ENCODE measurements at regions not wholly inside any gene's neighbourhood (a gene's known extent, or its start where the extent isn't known, plus 50 kb on each side); places are given as distances from the start of the nearest gene placed in this dataset.
"Not testable (repeated sequence)": the region's sequence is repeated elsewhere in the genome, so short reads cannot be mapped to it uniquely, and the experiment has no call there.

DNA sequence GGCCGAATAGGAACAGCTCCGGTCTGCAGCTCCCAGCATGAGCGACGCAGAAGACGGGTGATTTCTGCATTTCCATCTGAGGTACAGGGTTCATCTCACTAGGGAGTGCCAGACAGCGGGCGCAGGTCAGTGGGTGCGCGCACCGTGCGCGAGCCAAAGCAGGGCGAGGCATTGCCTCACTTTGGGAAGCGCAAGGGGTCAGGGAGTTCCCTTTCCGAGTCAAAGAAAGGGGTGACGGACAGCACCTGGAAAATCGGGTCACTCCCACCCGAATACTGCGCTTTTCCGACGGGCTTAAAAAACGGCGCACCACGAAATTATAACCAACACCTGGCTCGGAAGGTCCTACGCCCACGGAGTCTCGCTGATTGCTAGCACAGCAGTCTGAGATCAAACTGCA lies 386.8 kb upstream of the SPHKAP start:
- DNase-seq (ENCODE audit: low read depth in 4 of 6, low spot score in 6 of 6); H3K27me3 ChIP-seq (ENCODE audit: control insufficient read depth, insufficient read depth, low read length); H3K4me1 ChIP-seq (ENCODE audit: control insufficient read depth, insufficient read depth, low read length); H3K9me3 ChIP-seq (ENCODE audit: control insufficient read depth, insufficient read depth, low read length); H3K4me3 ChIP-seq (ENCODE audit: low read depth, low read length); H3K27ac ChIP-seq (ENCODE audit: low read depth, low read length); H3K36me3 ChIP-seq (ENCODE audit: control insufficient read depth, insufficient read depth, low read length): not testable (repeated sequence)
- WGBS (ENCODE audit: insufficient coverage), result 99% methylated on average over 14 of the region's 28 CpGs

DNA sequence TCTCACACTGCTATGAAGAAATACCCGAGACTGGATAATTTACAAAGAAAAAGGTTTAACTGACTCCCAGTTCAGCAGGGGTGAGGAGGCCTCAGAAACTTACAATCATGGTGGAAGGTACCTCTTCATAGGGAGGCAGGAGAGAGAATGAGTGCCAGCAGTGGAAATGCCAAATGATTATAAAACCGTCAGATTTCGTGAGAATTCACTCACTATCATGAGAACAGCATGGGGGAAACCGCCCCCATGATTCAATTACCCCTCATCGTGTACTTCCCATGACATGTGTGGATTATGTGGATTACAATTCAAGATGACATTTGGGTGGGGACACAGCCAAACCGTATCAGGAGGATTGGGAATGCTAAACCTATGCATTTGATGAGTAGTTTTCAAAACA lies 380.3 kb upstream of the SPHKAP start:
- Histone ChIP-seq H3K36me3 (ENCODE audit: control insufficient read depth, insufficient read depth, low read length) (no peaks in the 10 kb centered on the region), H3K4me3 (ENCODE audit: low read depth, low read length) (no peak overlapping the region), H3K27ac (ENCODE audit: low read depth, low read length) (no peak overlapping the region), H3K4me1 (ENCODE audit: control insufficient read depth, insufficient read depth, low read length) (no peaks in the 10 kb centered on the region), H3K27me3 (ENCODE audit: control insufficient read depth, insufficient read depth, low read length) (no peaks in the 10 kb centered on the region), H3K9me3 (ENCODE audit: control insufficient read depth, insufficient read depth, low read length) (no peaks in the 10 kb centered on the region)
- peak in 1 of 6 donors; percentile 58 for DNase-seq (ENCODE audit: low read depth in 4 of 6, low spot score in 6 of 6)
- WGBS (ENCODE audit: insufficient coverage), result no CpG with 5 or more reads among the region's 6 CpGs

DNA sequence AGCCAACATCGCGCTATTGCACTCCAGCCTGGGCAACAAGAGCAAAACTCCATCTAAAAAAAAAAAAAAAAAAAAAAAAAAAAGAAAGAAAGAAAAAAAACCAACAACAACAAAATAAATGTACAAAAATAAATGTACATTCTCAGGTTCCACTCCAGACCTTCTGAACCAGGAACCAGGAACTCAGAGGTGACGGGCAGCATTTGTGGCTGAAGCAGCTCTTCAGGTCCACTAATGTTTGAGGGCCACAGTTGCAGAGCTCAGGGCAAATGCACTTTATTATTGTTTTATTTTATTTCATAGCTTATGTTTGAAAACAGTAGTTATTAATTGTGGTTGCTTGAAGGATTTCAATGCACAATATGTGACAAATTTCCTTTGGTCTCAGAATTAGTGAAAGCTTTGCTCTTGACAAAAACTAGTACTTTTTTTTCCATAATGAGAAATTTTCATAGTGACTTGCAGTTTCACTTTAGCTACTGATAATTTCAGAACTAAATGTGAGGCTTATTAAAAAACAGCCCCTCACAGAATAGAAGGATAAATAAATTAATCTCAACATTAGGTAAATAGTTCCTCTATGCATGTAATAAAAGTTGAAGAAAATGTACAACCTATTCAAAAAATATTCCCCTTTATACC lies 378.4 kb upstream of the SPHKAP start:
- Histone ChIP-seq H3K36me3 (ENCODE audit: control insufficient read depth, insufficient read depth, low read length) (no peaks in the 10 kb centered on the region), H3K27ac (ENCODE audit: low read depth, low read length) (no peak overlapping the region), H3K9me3 (ENCODE audit: control insufficient read depth, insufficient read depth, low read length) (no peaks in the 10 kb centered on the region), H3K4me1 (ENCODE audit: control insufficient read depth, insufficient read depth, low read length) (no peaks in the 10 kb centered on the region), H3K27me3 (ENCODE audit: control insufficient read depth, insufficient read depth, low read length) (no peaks in the 10 kb centered on the region), H3K4me3 (ENCODE audit: low read depth, low read length) (no peak overlapping the region)
- WGBS (ENCODE audit: insufficient coverage), result no CpG with 5 or more reads among the region's 3 CpGs
- no peak for DNase-seq (ENCODE audit: low read depth in 4 of 6, low spot score in 6 of 6)

DNA sequence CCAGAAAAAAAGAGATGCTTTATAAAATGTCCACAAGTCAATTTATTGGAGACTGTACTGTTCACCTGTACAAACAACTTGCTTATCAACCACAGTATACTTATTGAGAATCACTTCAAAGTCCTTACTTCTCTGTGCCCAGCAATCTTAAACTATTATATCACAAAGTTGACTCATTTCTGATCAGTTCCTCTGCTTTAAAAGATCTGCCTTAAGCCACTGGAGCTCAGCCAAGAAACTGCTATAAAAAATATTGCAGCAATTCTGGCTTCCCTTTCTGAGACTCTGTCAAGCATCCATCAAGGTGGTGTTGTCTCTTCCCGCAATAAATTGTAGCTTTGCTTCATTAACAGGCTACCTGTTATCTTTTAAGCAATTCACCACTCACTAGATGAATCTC lies 375.2 kb upstream of the SPHKAP start:
- H3K9me3 ChIP-seq (ENCODE audit: control insufficient read depth, insufficient read depth, low read length), result peaks cover 3% of the 10 kb centered on the region
- DNase-seq (ENCODE audit: low read depth in 4 of 6, low spot score in 6 of 6), result peak in 1 of 6 donors; percentile 62
- no peak overlapping the region for H3K4me3 ChIP-seq (ENCODE audit: low read depth, low read length)
- H3K27me3 ChIP-seq (ENCODE audit: control insufficient read depth, insufficient read depth, low read length), result no peaks in the 10 kb centered on the region
- H3K27ac ChIP-seq (ENCODE audit: low read depth, low read length), result no peak overlapping the region
- no peaks in the 10 kb centered on the region for H3K36me3 ChIP-seq (ENCODE audit: control insufficient read depth, insufficient read depth, low read length)
- H3K4me1 ChIP-seq (ENCODE audit: control insufficient read depth, insufficient read depth, low read length), result no peaks in the 10 kb centered on the region
- WGBS (ENCODE audit: insufficient coverage), result no CpG with 5 or more reads among the region's 1 CpG

DNA sequence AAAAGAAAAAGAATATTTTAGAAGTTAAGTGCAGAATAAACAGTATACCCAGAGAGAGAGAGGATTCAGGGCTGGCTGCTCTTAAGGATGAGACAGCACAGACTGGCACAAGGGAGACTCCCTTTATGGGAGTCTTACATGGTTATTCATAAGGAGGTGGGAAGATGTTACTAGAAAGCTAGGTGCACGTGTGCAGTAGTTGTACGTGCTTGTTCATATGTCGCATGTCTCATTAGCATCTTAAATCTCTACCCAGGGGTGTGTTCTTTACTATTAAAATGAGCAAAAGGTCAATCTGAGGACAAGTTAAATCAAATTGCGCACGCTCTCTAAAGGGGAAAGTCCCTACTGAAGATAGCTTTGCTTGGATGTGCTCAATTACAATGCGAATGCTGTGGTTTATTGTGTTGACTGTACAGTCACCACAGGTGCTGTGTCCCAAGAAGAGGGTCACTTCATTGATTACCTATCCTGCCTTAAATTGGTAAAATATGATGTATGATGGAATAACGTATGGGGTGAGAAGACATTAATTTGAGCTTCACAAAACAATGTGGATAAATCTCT lies 368.0 kb upstream of the SPHKAP start:
- Histone ChIP-seq H3K4me1 (ENCODE audit: control insufficient read depth, insufficient read depth, low read length) (no peaks in the 10 kb centered on the region), H3K4me3 (ENCODE audit: low read depth, low read length) (no peak overlapping the region), H3K27ac (ENCODE audit: low read depth, low read length) (no peak overlapping the region), H3K36me3 (ENCODE audit: control insufficient read depth, insufficient read depth, low read length) (no peaks in the 10 kb centered on the region), H3K9me3 (ENCODE audit: control insufficient read depth, insufficient read depth, low read length) (peaks cover 3% of the 10 kb centered on the region), H3K27me3 (ENCODE audit: control insufficient read depth, insufficient read depth, low read length) (no peaks in the 10 kb centered on the region)
- no peak for DNase-seq (ENCODE audit: low read depth in 4 of 6, low spot score in 6 of 6)
- WGBS (ENCODE audit: insufficient coverage), result no CpG with 5 or more reads among the region's 7 CpGs

DNA sequence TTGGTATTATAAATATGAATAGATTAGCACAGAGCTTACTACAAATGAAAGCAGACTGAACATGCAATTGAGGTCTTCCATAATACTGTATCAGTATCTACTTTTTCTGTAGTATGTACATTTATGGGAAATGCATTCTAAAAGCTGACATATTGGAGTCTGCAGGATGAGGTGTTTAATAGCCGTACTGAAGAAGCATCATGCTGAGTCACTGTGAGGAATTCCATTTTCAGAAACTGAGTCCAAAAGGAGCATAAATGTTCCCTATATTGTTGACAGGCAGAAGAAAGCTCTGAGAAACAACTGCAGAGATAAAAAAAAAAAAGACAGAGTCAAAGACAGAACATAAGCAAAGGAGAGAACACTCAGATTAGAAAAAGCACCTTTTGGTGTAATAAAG lies 366.7 kb upstream of the SPHKAP start:
- H3K9me3 ChIP-seq (ENCODE audit: control insufficient read depth, insufficient read depth, low read length), result peaks cover 3% of the 10 kb centered on the region
- no peaks in the 10 kb centered on the region for H3K27me3 ChIP-seq (ENCODE audit: control insufficient read depth, insufficient read depth, low read length)
- H3K36me3 ChIP-seq (ENCODE audit: control insufficient read depth, insufficient read depth, low read length), result no peaks in the 10 kb centered on the region
- 60% methylated on average over 1 of the region's 1 CpG for WGBS (ENCODE audit: insufficient coverage)
- DNase-seq (ENCODE audit: low read depth in 4 of 6, low spot score in 6 of 6), result no peak
- H3K27ac ChIP-seq (ENCODE audit: low read depth, low read length), result no peak overlapping the region
- no peak overlapping the region for H3K4me3 ChIP-seq (ENCODE audit: low read depth, low read length)
- no peaks in the 10 kb centered on the region for H3K4me1 ChIP-seq (ENCODE audit: control insufficient read depth, insufficient read depth, low read length)

DNA sequence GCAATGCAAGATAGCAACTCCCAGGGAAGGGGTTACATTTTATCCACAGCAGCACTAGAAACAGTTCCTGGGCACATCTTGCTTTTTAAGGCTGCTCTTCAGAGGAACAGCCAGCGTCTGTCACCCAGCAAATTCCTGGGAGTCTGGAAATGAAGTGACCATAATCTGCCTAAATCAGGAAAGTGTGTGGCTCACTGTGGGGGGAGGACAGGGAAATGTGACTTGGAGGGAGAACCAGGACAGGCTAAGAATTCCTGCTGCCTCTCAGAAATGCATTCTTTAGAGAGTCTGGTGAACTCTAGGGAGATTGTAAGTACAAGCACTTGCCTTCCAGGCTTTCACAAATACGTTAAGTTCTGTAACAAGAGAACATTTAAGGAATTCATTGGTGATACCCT lies 364.3 kb upstream of the SPHKAP start:
- H3K9me3 ChIP-seq (ENCODE audit: control insufficient read depth, insufficient read depth, low read length), result no peaks in the 10 kb centered on the region
- H3K4me1 ChIP-seq (ENCODE audit: control insufficient read depth, insufficient read depth, low read length), result no peaks in the 10 kb centered on the region
- H3K27me3 ChIP-seq (ENCODE audit: control insufficient read depth, insufficient read depth, low read length), result no peaks in the 10 kb centered on the region
- H3K4me3 ChIP-seq (ENCODE audit: low read depth, low read length), result no peak overlapping the region
- no peak overlapping the region for H3K27ac ChIP-seq (ENCODE audit: low read depth, low read length)
- H3K36me3 ChIP-seq (ENCODE audit: control insufficient read depth, insufficient read depth, low read length), result no peaks in the 10 kb centered on the region
- DNase-seq (ENCODE audit: low read depth in 4 of 6, low spot score in 6 of 6), result peak in 1 of 6 donors; percentile 35
- 56% methylated on average over 1 of the region's 2 CpGs for WGBS (ENCODE audit: insufficient coverage)

DNA sequence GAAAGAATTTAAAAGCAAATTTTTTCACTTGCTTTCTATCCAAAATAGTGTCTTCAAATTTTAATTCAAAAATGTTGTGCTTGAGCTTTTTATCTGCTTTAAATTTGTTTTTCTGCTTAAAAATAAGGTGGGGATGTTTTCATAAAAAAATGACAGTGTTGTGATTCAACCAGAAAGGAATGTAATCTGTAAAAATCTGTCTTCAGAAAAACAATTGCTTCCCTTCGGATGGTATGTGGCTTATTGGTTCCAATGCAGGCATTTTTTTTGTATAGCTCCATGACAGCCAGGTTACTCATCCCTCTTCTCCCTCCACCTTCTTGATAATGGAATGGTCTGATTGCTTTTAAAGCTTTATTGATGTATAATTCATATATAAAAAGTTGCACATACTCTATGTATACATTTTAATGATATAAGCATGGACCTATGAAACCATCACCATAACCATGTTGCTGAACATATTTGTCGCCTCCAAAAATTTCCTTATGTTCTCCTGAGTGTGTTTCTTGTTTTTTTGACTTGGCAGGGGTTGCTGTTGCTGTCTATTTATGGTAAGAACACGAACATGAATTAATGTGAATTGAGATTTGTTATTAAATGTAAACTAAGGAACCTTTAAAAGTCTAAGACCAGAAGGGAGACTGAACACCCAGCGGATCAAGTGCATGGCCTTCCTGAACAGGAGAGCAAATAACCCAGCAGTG lies 363.7 kb upstream of the SPHKAP start:
- no peak overlapping the region for H3K4me3 ChIP-seq (ENCODE audit: low read depth, low read length)
- H3K9me3 ChIP-seq (ENCODE audit: control insufficient read depth, insufficient read depth, low read length), result no peaks in the 10 kb centered on the region
- H3K36me3 ChIP-seq (ENCODE audit: control insufficient read depth, insufficient read depth, low read length), result no peaks in the 10 kb centered on the region
- WGBS (ENCODE audit: insufficient coverage), result 89% methylated on average over 2 of the region's 4 CpGs
- DNase-seq (ENCODE audit: low read depth in 4 of 6, low spot score in 6 of 6), result peak in 1 of 6 donors; percentile 66
- no peaks in the 10 kb centered on the region for H3K4me1 ChIP-seq (ENCODE audit: control insufficient read depth, insufficient read depth, low read length)
- no peak overlapping the region for H3K27ac ChIP-seq (ENCODE audit: low read depth, low read length)
- no peaks in the 10 kb centered on the region for H3K27me3 ChIP-seq (ENCODE audit: control insufficient read depth, insufficient read depth, low read length)

DNA sequence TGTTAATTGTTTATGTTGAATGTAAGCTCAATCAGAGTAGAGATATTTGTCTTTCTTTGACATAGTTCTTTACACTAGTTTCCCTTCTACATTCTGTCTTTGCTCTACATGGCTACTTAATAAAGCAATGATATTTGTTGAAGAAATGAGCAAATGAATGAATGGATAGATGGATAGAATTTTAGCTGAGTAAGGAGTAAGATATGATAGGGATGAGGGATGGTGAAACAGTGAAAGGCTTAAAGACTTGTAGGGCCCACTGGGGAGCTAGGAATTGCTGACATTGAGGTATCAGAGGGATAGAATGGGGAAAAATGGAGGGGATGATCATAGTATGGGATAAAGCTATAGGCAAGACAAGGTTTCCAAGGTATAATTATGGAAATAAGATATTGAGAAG lies 361.6 kb upstream of the SPHKAP start:
- Histone ChIP-seq H3K4me1 (ENCODE audit: control insufficient read depth, insufficient read depth, low read length) (no peaks in the 10 kb centered on the region), H3K9me3 (ENCODE audit: control insufficient read depth, insufficient read depth, low read length) (peaks cover 1% of the 10 kb centered on the region), H3K27me3 (ENCODE audit: control insufficient read depth, insufficient read depth, low read length) (no peaks in the 10 kb centered on the region), H3K36me3 (ENCODE audit: control insufficient read depth, insufficient read depth, low read length) (no peaks in the 10 kb centered on the region), H3K27ac (ENCODE audit: low read depth, low read length) (no peak overlapping the region), H3K4me3 (ENCODE audit: low read depth, low read length) (no peak overlapping the region)
- DNase-seq (ENCODE audit: low read depth in 4 of 6, low spot score in 6 of 6), result no peak

DNA sequence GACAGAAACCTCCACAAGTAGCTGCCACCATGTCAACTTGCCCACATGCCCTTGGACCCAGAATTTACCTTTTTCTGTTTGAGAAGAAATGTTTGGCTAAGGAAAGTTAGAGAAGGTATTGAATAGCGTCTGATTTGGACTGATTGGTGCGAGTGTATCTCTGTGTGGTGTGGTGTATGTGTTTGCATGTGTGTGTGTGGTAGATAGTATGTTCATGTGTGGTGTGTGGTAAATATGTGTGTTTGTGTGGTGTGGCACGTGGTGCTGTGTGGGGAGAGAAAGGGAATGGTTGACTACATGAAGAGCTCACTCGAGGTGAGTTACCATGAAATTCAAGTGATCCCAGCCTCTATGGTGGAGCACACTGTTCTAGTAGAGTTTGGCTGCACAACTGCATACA lies 360.8 kb upstream of the SPHKAP start:
- H3K9me3 ChIP-seq (ENCODE audit: control insufficient read depth, insufficient read depth, low read length), result peaks cover 2% of the 10 kb centered on the region
- H3K27ac ChIP-seq (ENCODE audit: low read depth, low read length), result no peak overlapping the region
- H3K4me3 ChIP-seq (ENCODE audit: low read depth, low read length), result no peak overlapping the region
- H3K27me3 ChIP-seq (ENCODE audit: control insufficient read depth, insufficient read depth, low read length), result no peaks in the 10 kb centered on the region
- WGBS (ENCODE audit: insufficient coverage), result 94% methylated on average over 4 of the region's 4 CpGs
- no peak for DNase-seq (ENCODE audit: low read depth in 4 of 6, low spot score in 6 of 6)
- H3K4me1 ChIP-seq (ENCODE audit: control insufficient read depth, insufficient read depth, low read length), result no peaks in the 10 kb centered on the region
- H3K36me3 ChIP-seq (ENCODE audit: control insufficient read depth, insufficient read depth, low read length), result no peaks in the 10 kb centered on the region
